ENCODE measurements at regions not wholly inside any gene's neighbourhood (a gene's known extent, or its start where the extent isn't known, plus 50 kb on each side); places are given as distances from the start of the nearest gene placed in this dataset.

GRCh38 chr20:22652681-22653588 is 68.6 kb upstream of the FOXA2 start:
- FAIRE-seq, result no peak

GRCh38 chr20:22653658-22654642 is 69.6 kb upstream of the FOXA2 start:
- no peak for FAIRE-seq

- FAIRE-seq, result no peak
These were observed 79.2 kb upstream of the FOXA2 start for GRCh38 chr20:22663528-22664025.

GRCh38 chr20:22667198-22667597 is 82.8 kb upstream of the FOXA2 start:
- FAIRE-seq, result no peak

- no peak for FAIRE-seq
These were observed 87.8 kb upstream of the FOXA2 start for GRCh38 chr20:22672191-22672590.

DNA sequence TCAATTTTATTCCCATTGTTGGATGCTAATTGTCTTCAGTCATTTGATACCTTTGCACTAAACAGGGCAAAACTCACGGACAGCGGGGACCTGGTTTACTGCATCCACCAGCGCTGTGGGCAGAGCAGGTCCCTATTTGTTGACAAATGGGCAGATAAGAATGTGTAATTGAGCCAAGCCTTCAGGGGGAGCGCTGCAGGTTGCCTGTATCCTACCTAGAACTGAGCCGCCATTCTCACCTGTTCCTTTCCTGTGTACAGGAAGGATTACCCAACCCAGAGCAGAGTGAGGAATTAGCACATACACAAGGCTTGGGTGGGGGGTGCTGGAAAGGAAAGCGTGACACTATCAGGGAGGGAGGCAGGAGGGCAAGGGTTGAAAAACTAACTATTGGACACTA is 89.1 kb upstream of the FOXA2 start:
- no peak for FAIRE-seq

DNA sequence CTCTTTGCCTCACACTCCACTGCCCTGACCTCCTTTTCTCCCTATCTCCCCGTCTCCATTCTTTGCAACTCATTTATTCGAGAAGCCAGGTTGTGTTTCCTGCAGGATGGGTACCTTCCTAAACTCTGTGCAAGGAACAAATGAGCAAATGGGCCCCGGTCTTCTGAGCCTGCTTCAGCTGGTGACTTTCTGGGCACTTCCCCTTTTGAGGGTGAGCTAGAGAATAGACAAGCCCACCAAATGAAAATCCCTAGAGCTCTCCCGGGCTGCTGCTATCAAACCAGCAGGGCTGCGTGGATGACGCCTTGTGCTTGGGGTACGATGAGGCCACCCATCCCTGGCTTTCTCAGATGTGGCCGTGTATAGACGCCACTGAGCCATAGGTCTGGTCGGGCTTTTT is 91.0 kb upstream of the FOXA2 start:
- no peak for FAIRE-seq

GRCh38 chr20:22678678-22679077 is 94.3 kb upstream of the FOXA2 start:
- FAIRE-seq, result no peak

DNA sequence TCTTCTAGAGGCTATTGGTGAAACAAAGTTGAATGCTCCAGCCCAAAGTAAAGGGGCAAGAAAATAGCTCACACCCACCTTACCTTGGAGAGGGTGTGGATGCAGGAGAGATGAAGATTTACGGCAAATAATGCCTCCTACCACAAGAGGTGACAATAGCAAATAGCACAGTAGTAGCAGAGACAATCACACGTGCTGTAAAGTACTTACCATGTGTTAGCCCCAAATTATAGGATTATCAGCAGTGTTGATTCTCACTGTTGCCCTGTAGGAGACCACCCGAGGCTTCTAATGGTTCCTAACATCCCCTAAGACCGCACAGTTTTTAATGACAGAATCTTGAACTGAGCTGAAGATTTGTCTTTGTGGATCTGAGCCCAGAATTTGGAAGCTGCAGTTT is 94.8 kb upstream of the FOXA2 start:
- FAIRE-seq, result no peak

- no peak for FAIRE-seq
These were observed 95.8 kb upstream of the FOXA2 start for GRCh38 chr20:22680031-22680740.

GRCh38 chr20:22681591-22682248 is 97.3 kb upstream of the FOXA2 start:
- FAIRE-seq, result no peak

- no peak for FAIRE-seq
These were observed 98.0 kb upstream of the FOXA2 start for GRCh38 chr20:22682381-22682780.

DNA sequence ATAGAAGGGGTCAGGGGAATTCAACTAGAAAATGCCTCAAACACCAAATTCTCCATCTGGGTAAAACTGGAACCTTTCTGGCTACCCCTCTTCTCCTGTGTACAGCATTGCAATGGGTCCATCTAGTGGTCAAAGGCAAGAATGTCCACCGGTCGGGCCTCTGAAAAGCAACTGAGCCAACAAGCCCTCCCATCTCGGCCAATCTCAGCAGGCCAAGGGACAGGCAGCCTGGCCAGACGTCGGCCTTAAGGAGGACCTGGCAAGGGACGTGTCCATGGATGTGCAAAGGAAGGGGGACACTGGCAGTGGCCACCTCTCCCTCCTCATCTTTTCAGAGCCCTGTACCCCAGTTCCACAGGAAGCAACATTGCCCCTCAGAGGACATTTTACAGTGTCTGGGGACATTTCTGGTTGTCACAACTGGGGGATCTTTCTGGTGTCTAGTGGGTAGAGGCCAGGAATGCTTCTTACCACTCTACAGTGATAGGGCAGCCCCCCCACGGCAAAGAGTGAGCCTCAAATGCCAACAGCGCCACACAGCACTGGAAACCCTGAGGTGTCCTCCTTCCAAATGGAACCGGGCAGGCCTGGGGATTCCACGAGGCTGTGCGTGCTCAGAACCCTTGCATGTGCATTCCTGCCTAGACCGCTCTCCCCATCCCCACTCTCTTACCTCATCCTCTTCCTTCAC is 99.8 kb upstream of the FOXA2 start:
- peak; percentile 47 for FAIRE-seq

DNA sequence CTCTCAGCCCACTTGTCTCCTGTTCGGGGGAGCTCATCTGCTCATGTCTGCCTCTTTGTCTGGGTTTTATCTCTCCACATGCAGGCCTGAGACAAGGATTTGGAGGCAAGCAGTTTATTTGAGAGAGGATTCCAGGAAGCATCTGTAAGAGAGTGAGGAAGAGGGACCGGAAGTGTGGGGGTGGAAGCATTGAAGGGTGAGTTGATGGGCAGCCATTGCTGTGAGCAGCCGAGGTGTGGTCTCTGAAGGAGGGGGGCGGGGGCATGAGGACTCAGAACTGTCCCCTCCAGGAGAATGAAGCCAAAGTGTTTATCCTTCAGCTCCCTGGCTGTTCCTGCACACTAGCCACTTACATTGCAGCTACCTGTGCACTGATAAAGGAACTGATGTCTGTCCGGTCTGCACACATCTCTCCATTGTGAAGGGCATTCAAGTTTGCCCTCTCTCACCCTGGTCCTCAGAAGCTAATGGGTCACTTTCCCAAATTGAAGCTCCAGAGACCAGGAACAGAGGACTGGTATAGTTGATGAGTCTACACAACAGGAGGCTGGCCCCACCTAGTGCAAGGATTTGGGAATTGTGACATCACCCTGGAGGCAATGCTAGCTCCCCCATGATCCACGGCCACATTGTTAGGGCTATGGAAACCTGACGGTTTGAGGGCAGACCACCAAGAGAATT is 100.5 kb upstream of the FOXA2 start:
- no peak for FAIRE-seq

DNA sequence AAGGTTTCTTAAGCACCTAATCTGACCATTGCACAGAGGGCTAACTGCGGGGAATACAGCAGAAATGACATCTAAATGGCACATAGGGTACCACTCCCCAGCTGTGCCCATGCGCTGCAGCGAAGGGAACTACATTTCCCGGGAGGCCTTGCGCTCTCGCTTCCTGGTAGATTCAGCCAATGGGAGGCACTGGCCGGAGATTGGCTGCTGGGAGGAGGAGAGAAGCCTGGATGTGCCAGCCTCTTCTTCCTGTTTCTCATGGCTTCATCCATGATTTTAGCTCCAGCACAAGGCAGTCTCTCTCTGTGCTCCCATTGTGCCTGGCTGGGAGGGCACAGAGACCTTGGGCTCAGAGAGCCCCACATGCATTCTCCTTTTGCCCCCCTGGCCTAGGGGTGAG is 101.7 kb upstream of the FOXA2 start:
- FAIRE-seq, result no peak

DNA sequence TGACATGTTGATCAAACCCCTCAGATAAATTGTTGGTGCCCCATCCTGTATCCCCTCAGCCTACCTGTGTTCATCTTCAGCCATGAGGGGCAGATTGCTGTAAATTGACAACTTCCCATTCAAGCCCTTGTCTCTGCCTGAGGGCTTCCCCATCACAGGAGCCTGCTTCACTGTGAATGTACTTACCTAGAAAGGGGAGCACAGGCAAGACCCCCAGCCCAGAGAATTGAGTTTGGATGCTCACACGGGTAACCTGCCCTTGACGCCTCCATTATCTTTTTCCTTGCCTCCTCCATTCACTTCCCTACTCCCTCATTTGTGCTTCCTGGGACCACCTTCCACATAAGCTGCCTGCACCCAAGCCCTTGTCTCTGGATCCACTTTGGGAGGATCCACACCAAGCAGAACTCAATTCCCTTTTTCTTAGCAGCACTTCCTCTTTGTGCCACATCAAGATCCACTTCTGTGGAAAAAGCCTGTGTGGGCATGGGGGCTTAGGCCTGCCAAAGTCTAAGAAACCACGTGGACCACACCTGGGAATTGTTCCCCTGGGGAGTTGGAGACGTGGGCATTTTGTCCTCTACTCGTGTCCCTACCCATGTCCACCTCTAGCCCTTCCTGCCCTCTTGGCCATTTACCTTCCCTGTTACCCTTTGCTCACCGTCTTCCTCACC is 103.4 kb upstream of the FOXA2 start:
- no peak for FAIRE-seq

DNA sequence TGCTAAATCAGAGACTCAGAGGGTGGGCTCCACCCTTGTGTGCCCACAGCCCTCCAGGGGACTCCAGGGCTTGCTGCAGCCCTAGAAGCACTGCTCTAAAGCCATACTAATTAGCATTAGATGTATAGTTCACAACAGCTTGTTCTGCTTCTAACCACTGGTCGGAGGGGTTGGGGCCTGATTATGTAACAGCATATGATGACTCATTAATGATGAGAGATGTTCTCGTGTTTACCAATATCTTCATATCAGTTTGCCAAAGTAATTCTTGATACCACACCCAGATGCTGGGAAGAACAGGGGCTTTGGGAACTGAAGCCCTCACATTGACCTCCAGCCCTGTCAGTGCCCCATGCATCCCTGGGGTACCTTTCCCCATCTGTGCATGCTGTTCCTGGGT is 104.1 kb upstream of the FOXA2 start:
- no peak for FAIRE-seq

DNA sequence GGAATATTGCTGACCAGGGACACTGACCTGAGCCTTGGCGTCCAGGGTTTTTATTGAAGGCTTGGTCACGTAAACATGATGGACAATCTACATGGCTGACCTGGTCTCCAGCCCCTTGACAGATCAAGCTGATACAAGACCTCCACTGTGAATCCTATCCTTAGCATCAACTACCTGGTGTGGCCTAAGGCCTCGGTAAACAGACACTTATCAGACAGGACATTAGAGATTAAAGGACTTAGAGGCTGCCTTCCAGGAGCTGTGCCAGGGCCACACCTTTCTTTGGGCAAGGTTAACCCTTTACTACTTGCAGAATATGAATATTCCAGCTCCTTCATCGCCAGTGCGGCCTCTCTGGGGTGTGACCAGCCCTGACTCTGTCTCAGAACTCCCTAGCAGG is 104.9 kb upstream of the FOXA2 start:
- FAIRE-seq, result no peak

DNA sequence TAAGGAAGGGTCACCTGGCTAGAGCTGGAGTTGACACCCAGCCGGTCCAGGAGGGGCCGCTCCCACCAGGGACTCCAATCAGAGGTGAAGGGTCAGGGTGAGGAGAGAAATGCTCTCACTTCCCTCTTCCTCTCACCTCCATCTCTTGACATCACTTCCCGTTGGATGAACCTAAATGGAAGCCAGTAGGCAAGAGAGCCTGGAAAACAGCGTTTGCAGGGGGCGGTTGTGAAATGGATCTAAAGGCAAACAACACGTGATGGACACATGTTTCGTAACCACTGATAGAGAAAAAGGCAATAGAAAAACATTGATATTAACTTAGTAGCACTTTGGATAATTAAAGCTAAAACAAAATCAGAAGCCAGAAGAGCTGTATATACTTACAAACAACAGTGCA is 105.6 kb upstream of the FOXA2 start:
- FAIRE-seq, result no peak

DNA sequence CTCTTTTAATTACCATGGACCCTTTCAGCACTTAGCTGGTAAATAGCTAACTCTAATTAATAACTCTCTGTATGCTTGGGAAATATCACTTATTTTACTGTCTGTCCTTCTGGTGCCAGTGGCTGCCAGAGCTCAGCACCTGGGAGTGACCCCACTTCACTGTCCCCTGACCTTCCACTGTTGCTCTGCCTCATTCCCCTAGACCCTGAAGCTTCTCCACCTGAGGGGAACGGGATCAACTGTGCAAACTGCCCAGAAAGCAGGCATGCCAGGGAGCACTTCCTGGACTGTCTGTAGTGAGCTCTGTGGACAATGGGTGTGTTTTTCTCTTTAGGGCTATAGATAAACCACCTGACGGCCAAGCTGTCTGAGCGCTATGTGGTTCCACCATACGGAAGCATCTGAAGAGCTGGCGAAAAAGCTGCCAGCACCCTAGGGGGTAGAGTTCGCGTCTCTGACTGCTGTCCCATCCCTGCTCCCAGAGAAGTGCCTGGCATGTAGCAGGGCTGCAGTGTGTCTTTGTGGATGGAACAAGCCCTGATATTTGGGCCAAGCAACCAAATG is 106.3 kb upstream of the FOXA2 start:
- FAIRE-seq, result no peak

All from islet of Langerhans (tissue), 1 donor.